ENCODE measurements at regions not wholly inside any gene's neighbourhood (a gene's known extent, or its start where the extent isn't known, plus 50 kb on each side); places are given as distances from the start of the nearest gene placed in this dataset.

- no peak for TF ChIP-seq POLR2A (IDR thresholded peaks at IDR 0.05)
- TF ChIP-seq CTCF (IDR thresholded peaks at IDR 0.05): no peak
Observed at GRCh38 chr1:82318265-82318664, 517.5 kb downstream of the ADGRL2 start.

Data from right lobe of liver (tissue), 4 donors.